ENCODE measurements at regions not wholly inside any gene's neighbourhood (a gene's known extent, or its start where the extent isn't known, plus 50 kb on each side); places are given as distances from the start of the nearest gene placed in this dataset.

DNA sequence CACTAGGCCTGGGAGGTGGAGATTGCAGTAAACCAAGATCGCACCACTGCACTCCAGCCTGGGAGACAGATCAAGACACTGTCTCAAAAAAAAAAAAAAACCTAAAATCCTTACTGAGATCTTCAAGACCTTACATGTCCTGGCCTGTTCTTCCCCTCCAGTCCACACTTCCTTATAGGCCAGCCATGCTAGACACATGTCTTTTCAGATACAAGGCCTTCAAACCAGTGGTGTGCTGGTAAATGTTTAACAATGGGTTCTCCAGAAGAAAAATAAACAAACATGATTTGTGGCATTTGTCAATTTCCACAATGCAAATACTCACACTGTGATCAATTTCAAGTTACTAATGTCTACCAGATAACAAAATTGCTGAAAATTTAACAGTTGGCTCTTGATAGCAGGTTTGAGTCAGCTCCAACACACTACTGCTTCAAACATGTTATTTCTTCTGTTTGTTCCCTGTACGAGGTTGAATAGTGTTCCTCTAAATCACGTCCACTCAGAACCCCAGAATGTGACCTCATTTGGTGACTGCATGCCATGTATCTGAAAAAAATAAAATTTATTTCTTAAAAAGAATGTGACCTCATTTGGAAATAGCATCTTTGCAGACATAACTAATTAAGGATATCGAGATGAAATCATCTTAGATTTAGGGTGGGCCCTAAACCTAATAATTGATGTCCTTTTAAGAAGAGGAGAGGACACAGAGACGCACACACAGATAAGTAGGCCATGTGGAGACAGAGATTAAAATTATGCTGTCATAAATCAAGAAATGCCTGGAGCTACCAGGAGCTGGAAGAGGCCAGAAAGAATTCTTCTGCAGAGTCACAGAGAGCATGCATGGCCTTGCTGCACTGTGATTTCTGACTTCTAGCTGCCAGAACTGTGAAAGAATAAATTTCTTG lies 144.4 kb downstream of the ZNF674 start:
- ATAC-seq (peak in 1 of 4 donors; percentile 30), DNase-seq (no peak), FAIRE-seq (no peak)
- H3K4me3 ChIP-seq = no peak overlapping the region
- H3K4me1 ChIP-seq = no peaks in the 10 kb centered on the region
- intact Hi-C loops (cut with DNase I) = loop anchor here in 1 of 3 donors (10.0 kb wide), 1 partner anchor 1076 kb away; no protein-coding TSS in a partner anchor
- no peaks in the 10 kb centered on the region for H3K36me3 ChIP-seq
- peaks cover 0 to 7% (median 0%) of the 10 kb centered on the region in 4 donors for H3K27me3 ChIP-seq
- no peaks in the 10 kb centered on the region for H3K9me3 ChIP-seq
- H3K27ac ChIP-seq = no peak overlapping the region
- TF ChIP-seq, protein P1, sequence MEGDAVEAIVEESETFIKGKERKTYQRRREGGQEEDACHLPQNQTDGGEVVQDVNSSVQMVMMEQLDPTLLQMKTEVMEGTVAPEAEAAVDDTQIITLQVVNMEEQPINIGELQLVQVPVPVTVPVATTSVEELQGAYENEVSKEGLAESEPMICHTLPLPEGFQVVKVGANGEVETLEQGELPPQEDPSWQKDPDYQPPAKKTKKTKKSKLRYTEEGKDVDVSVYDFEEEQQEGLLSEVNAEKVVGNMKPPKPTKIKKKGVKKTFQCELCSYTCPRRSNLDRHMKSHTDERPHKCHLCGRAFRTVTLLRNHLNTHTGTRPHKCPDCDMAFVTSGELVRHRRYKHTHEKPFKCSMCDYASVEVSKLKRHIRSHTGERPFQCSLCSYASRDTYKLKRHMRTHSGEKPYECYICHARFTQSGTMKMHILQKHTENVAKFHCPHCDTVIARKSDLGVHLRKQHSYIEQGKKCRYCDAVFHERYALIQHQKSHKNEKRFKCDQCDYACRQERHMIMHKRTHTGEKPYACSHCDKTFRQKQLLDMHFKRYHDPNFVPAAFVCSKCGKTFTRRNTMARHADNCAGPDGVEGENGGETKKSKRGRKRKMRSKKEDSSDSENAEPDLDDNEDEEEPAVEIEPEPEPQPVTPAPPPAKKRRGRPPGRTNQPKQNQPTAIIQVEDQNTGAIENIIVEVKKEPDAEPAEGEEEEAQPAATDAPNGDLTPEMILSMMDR (IDR thresholded peaks at IDR 0.05) = no peak
- WGBS, 2 donors = 55 to 59% methylated on average over 5 of the region's 5 CpGs

GRCh38 chrX:46398874-46399273 lies 146.3 kb downstream of the ZNF674 start:
- H3K36me3 ChIP-seq = no peaks in the 10 kb centered on the region
- WGBS, 2 donors = 95 to 100% methylated on average over 1 of the region's 1 CpG
- TF ChIP-seq, protein P1 (IDR thresholded peaks at IDR 0.05) = no peak

DNA sequence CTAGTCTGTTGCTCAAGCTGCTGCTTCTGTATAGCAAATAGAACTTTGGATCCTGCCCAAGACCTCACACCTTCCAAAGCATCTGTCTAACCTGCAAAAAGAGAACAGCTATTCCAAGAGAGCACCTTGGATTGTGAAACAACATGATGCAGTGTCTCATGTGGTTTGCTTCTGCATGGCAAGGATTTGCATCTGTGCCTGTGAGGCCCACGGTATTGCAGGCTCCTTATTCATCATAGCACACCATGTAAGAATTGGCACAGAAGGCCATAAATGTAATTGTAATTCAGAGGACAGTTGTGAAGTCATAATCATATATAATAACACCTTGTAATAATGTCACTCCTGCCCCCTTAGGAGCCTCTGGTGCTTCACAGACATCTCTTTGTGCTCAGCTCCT lies 147.1 kb downstream of the ZNF674 start:
- Histone ChIP-seq H3K9me3 (no peaks in the 10 kb centered on the region), H3K27me3 (peaks cover 0 to 10% (median 0%) of the 10 kb centered on the region in 4 donors), H3K4me3 (no peak overlapping the region), H3K36me3 (no peaks in the 10 kb centered on the region), H3K27ac (no peak overlapping the region), H3K4me1 (no peaks in the 10 kb centered on the region)
- intact Hi-C loops (cut with DNase I) = no loop called here
- FAIRE-seq = no peak
- no peak for DNase-seq
- TF ChIP-seq, protein P1 (IDR thresholded peaks at IDR 0.05) = no peak
- WGBS, 2 donors = 67 to 70% methylated on average over 1 of the region's 1 CpG
- no peak for ATAC-seq

More at GRCh38 chrX:46398874-46399273, 146.3 kb downstream of the ZNF674 start:
- no peak for ATAC-seq
- Histone ChIP-seq H3K4me1 (no peaks in the 10 kb centered on the region), H3K4me3 (no peak overlapping the region), H3K27me3 (peaks cover 0 to 7% (median 0%) of the 10 kb centered on the region in 4 donors), H3K9me3 (no peaks in the 10 kb centered on the region), H3K27ac (no peak overlapping the region)
- FAIRE-seq = no peak
- no peak for DNase-seq
- intact Hi-C loops (cut with DNase I) = no loop called here

- FAIRE-seq = no peak
- no peaks in the 10 kb centered on the region for H3K36me3 ChIP-seq
- intact Hi-C loops (cut with DNase I) = no loop called here
- no peak overlapping the region for H3K4me3 ChIP-seq
- DNase-seq = no peak
- no peak overlapping the region for H3K27ac ChIP-seq
- no peaks in the 10 kb centered on the region for H3K27me3 ChIP-seq
- TF ChIP-seq, protein P1 (IDR thresholded peaks at IDR 0.05) = no peak
- ATAC-seq = no peak
- H3K4me1 ChIP-seq = no peaks in the 10 kb centered on the region
- H3K9me3 ChIP-seq = no peaks in the 10 kb centered on the region
These were observed 158.7 kb downstream of the ZNF674 start for GRCh38 chrX:46386511-46386910.

DNA sequence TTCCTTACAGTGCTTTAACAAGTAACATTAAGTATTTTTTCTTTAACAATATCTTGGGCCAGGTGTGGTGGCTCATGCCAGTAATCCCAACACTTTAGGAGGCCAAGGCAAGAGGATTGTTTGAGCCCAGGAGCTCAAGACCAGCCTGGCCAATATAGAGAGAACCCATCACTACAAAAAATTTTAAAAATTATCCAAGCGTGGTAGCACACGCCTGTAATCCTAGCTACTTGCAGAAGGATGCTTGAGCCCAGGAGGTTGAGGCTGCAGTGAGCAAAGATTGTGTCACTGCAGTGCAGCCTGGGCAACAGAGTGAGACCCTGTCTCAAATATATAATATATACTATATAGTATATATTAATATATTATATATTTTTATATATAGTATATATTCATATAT lies 162.2 kb downstream of the ZNF674 start:
- Histone ChIP-seq H3K27me3 (no peaks in the 10 kb centered on the region), H3K4me3 (no peak overlapping the region), H3K9me3 (no peaks in the 10 kb centered on the region), H3K36me3 (no peaks in the 10 kb centered on the region), H3K4me1 (no peaks in the 10 kb centered on the region), H3K27ac (no peak overlapping the region)
- DNase-seq (no peak), FAIRE-seq (no peak), ATAC-seq (no peak)
- TF ChIP-seq, protein P1 (IDR thresholded peaks at IDR 0.05) = no peak
- 95 to 97% methylated on average over 2 of the region's 2 CpGs for WGBS, 2 donors
- intact Hi-C loops (cut with DNase I) = no loop called here
